Neuronal stem cell (in vitro differentiated cells): ENCODE measurements at regions not wholly inside any gene's neighbourhood (a gene's known extent, or its start where the extent isn't known, plus 50 kb on each side); places are given as distances from the start of the nearest gene placed in this dataset.

Experiments
- DNase-seq: peaks from one replicate; pipeline ENCODE4 v3.0.0-alpha.2; 2013; ENCODE audit warnings: low spot score
- H2AFZ ChIP-seq: one replicate; pipeline ENCODE4 v1.6.1; 2013; ENCODE audit warnings: mild to moderate bottlenecking, low read length, inconsistent platforms
- H2AK5ac ChIP-seq: 2 replicates; pipeline ENCODE4 v1.6.1; 2013; ENCODE audit warnings: low read depth, mild to moderate bottlenecking, inconsistent platforms, low read length, moderate library complexity, mixed read lengths
- H2BK120ac ChIP-seq: 2 replicates; pipeline ENCODE4 v1.6.1; 2013; ENCODE audit warnings: low read depth, mild to moderate bottlenecking, inconsistent platforms, low read length, moderate library complexity, mixed read lengths
- H2BK12ac ChIP-seq: one replicate; pipeline ENCODE4 v1.6.1; 2013; ENCODE audit warnings: low read length, inconsistent platforms
- H2BK15ac ChIP-seq: 2 replicates; pipeline ENCODE4 v1.6.1; 2013; ENCODE audit warnings: mild to moderate bottlenecking, low read length, inconsistent platforms, mixed read lengths
- H2BK5ac ChIP-seq: one replicate; pipeline ENCODE4 v1.6.1; 2013; ENCODE audit warnings: inconsistent platforms, mild to moderate bottlenecking, low read length, moderate library complexity
- H3K14ac ChIP-seq: one replicate; pipeline ENCODE4 v1.6.1; 2013; ENCODE audit warnings: low read length, inconsistent platforms
- H3K18ac ChIP-seq: 2 replicates; pipeline ENCODE4 v1.6.1; 2013; ENCODE audit warnings: low read length, inconsistent platforms
- H3K23ac ChIP-seq: 2 replicates; pipeline ENCODE4 v1.6.1; 2013; ENCODE audit warnings: low read depth, mild to moderate bottlenecking, mixed read lengths, low read length, inconsistent platforms; ENCODE audit not compliant: poor library complexity
- H3K27ac ChIP-seq: replicated peaks from 3 replicates; pipeline ENCODE4 v1.5.1; 2013; ENCODE audit warnings: low read length, inconsistent platforms
- H3K27me3 ChIP-seq, 3 experiments: 2 replicates each; pipeline ENCODE4 v1.6.1; 2013; ENCODE audit warnings: low read length in 3 of 3, mild to moderate bottlenecking in 2 of 3, inconsistent platforms in 1 of 3, low read depth in 1 of 3, mixed read lengths in 1 of 3, moderate library complexity in 1 of 3; ENCODE audit not compliant: control insufficient read depth in 3 of 3, insufficient read depth in 3 of 3
- H3K36me3 ChIP-seq, 2 donors: replicated peaks in 1 of 2; 2 replicates each; pipeline ENCODE4 v1.6.1; 2013; ENCODE audit warnings: low read length in 2 of 2; ENCODE audit not compliant: control insufficient read depth in 2 of 2, insufficient read depth in 2 of 2
- H3K4ac ChIP-seq: 2 replicates; pipeline ENCODE4 v1.6.1; 2013; ENCODE audit warnings: inconsistent platforms, mild to moderate bottlenecking, low read length, moderate library complexity
- H3K4me1 ChIP-seq, 2 donors: 1 replicate in 1 of 2; 2 replicates in 1 of 2; pipeline ENCODE4 v1.6.1; 2013; ENCODE audit warnings: low read length in 2 of 2, low read depth in 1 of 2; ENCODE audit not compliant: control insufficient read depth in 2 of 2, insufficient read depth in 1 of 2
- H3K4me2 ChIP-seq: one replicate; pipeline ENCODE4 v1.6.1; 2013; ENCODE audit warnings: mild to moderate bottlenecking, low read length, inconsistent platforms; ENCODE audit not compliant: insufficient read depth, poor library complexity, severe bottlenecking
- H3K4me3 ChIP-seq, 2 donors: 2 replicates each; pipeline ENCODE4 v1.5.1; 2013; ENCODE audit warnings: low read length in 2 of 2, mild to moderate bottlenecking in 2 of 2, inconsistent platforms in 1 of 2, moderate library complexity in 1 of 2
- H3K79me1 ChIP-seq: one replicate; pipeline ENCODE4 v1.6.1; 2013; ENCODE audit warnings: low read depth, mild to moderate bottlenecking, inconsistent platforms, low read length, moderate library complexity
- H3K9ac ChIP-seq: one replicate; pipeline ENCODE4 v1.6.1; 2013; ENCODE audit warnings: mild to moderate bottlenecking, low read depth, low read length, inconsistent platforms; ENCODE audit not compliant: poor library complexity
- H3K9me3 ChIP-seq, 2 donors: replicated peaks in 1 of 2; 2 replicates each; pipeline versions ENCODE3 to v1.6.1; 2013; ENCODE audit warnings: low read length in 2 of 2, mild to moderate bottlenecking in 2 of 2, inconsistent platforms in 1 of 2, low read depth in 1 of 2, mixed read lengths in 1 of 2, moderate library complexity in 1 of 2; ENCODE audit not compliant: control insufficient read depth in 2 of 2, insufficient read depth in 1 of 2
- H4K8ac ChIP-seq: one replicate; pipeline ENCODE4 v1.6.1; 2013; ENCODE audit warnings: low read depth, mild to moderate bottlenecking, inconsistent platforms, low read length, moderate library complexity
- H4K91ac ChIP-seq: one replicate; pipeline ENCODE4 v1.6.1; 2013; ENCODE audit warnings: low read length, low read depth, mild to moderate bottlenecking, inconsistent platforms; ENCODE audit not compliant: poor library complexity
- WGBS, 2 donors: extraction: QIAGEN DNeasy Blood & Tissue Kit; methylation state at CpG; one replicate each; pipeline ENCODE4 v1.1.7; 2013; ENCODE audit warnings: missing lambda C conversion rate in 2 of 2, mixed read lengths in 1 of 2; ENCODE audit not compliant: insufficient read length in 2 of 2, insufficient replicate concordance in 1 of 2; ENCODE audit errors: extremely low coverage in 2 of 2; 5-methylcytosine and 5-hydroxymethylcytosine counted together

GRCh38 chr13:57843521-57843920 lies 212.0 kb downstream of the PCDH17 start:
- Histone ChIP-seq H4K91ac (no peak overlapping the region), H3K18ac (no peak overlapping the region), H2BK120ac (no peak overlapping the region), H3K4ac (no peak overlapping the region), H3K9ac (no peak overlapping the region), H4K8ac (no peak overlapping the region), H2BK5ac (no peak overlapping the region), H3K4me3 (no peak overlapping the region), H3K4me2 (no peak overlapping the region), H3K14ac (no peak overlapping the region), H3K4me1 (no peaks in the 10 kb centered on the region), H3K79me1 (no peaks in the 10 kb centered on the region), H2AFZ (no peak overlapping the region), H3K36me3 (no peaks in the 10 kb centered on the region), H3K27ac (no peak overlapping the region), H3K23ac (no peak overlapping the region), H2BK15ac (no peak overlapping the region), H2AK5ac (no peak overlapping the region), H2BK12ac (no peak overlapping the region), H3K9me3 (peaks cover 2 to 10% of the 10 kb centered on the region in 2 donors), H3K27me3 (no peaks in the 10 kb centered on the region)
- WGBS, 2 donors, result no CpG with 5 or more reads among the region's 1 CpG
- DNase-seq, result no peak

- Histone ChIP-seq H2BK5ac (no peak overlapping the region), H2BK12ac (no peak overlapping the region), H2BK120ac (no peak overlapping the region), H2AFZ (no peak overlapping the region), H3K4me1 (no peaks in the 10 kb centered on the region), H3K27me3 (no peaks in the 10 kb centered on the region), H3K79me1 (no peaks in the 10 kb centered on the region), H3K4ac (no peak overlapping the region), H3K23ac (no peak overlapping the region), H3K14ac (no peak overlapping the region), H2BK15ac (no peak overlapping the region), H3K18ac (no peak overlapping the region), H4K8ac (no peak overlapping the region), H3K4me2 (no peak overlapping the region), H4K91ac (no peak overlapping the region), H3K4me3 (no peak overlapping the region), H3K36me3 (no peaks in the 10 kb centered on the region), H3K9me3 (peaks cover 2 to 10% of the 10 kb centered on the region in 2 donors), H3K27ac (no peak overlapping the region), H3K9ac (no peak overlapping the region), H2AK5ac (no peak overlapping the region)
- no CpG with 5 or more reads among the region's 4 CpGs for WGBS, 2 donors
- DNase-seq, result no peak
Observed at GRCh38 chr13:57846600-57847173, 215.1 kb downstream of the PCDH17 start.

- H3K27ac ChIP-seq, result no peak overlapping the region
- no peak overlapping the region for H2AK5ac ChIP-seq
- H2BK15ac ChIP-seq, result no peak overlapping the region
- H3K9me3 ChIP-seq, result no peaks in the 10 kb centered on the region
- H3K18ac ChIP-seq, result no peak overlapping the region
- WGBS, 2 donors, result no CpG with 5 or more reads among the region's 1 CpG
- no peaks in the 10 kb centered on the region for H3K79me1 ChIP-seq
- no peaks in the 10 kb centered on the region for H3K27me3 ChIP-seq
- H2BK12ac ChIP-seq, result no peak overlapping the region
- no peak for DNase-seq
- no peaks in the 10 kb centered on the region for H3K36me3 ChIP-seq
- no peak overlapping the region for H3K14ac ChIP-seq
- no peak overlapping the region for H2BK120ac ChIP-seq
- H3K4me3 ChIP-seq, result no peak overlapping the region
- no peak overlapping the region for H3K4me2 ChIP-seq
- no peak overlapping the region for H2BK5ac ChIP-seq
- H3K23ac ChIP-seq, result no peak overlapping the region
- no peak overlapping the region for H4K8ac ChIP-seq
- peaks cover 0 to 1% of the 10 kb centered on the region in 2 donors for H3K4me1 ChIP-seq
- H3K9ac ChIP-seq, result no peak overlapping the region
- no peak overlapping the region for H2AFZ ChIP-seq
- H3K4ac ChIP-seq, result no peak overlapping the region
- H4K91ac ChIP-seq, result no peak overlapping the region
Observed at GRCh38 chr13:57857945-57858344, 226.4 kb downstream of the PCDH17 start.

GRCh38 chr13:57858376-57858775 lies 226.8 kb downstream of the PCDH17 start:
- H3K27ac ChIP-seq, result no peak overlapping the region
- H4K91ac ChIP-seq, result no peak overlapping the region
- no peaks in the 10 kb centered on the region for H3K36me3 ChIP-seq
- H3K9ac ChIP-seq, result no peak overlapping the region
- H3K9me3 ChIP-seq, result no peaks in the 10 kb centered on the region
- DNase-seq, result no peak
- no peak overlapping the region for H2AK5ac ChIP-seq
- H3K18ac ChIP-seq, result no peak overlapping the region
- no peak overlapping the region for H3K4me2 ChIP-seq
- no peak overlapping the region for H2AFZ ChIP-seq
- H3K4me3 ChIP-seq, result no peak overlapping the region
- peaks cover 0 to 1% of the 10 kb centered on the region in 2 donors for H3K4me1 ChIP-seq
- no peak overlapping the region for H2BK12ac ChIP-seq
- H2BK15ac ChIP-seq, result no peak overlapping the region
- no peaks in the 10 kb centered on the region for H3K27me3 ChIP-seq
- H2BK120ac ChIP-seq, result no peak overlapping the region
- no peak overlapping the region for H3K14ac ChIP-seq
- no peaks in the 10 kb centered on the region for H3K79me1 ChIP-seq
- no peak overlapping the region for H2BK5ac ChIP-seq
- no peak overlapping the region for H3K23ac ChIP-seq
- no peak overlapping the region for H3K4ac ChIP-seq
- no peak overlapping the region for H4K8ac ChIP-seq
